K562 (cell line): ENCODE measurements at regions not wholly inside any gene's neighbourhood (a gene's known extent, or its start where the extent isn't known, plus 50 kb on each side); places are given as distances from the start of the nearest gene placed in this dataset.

Experiments used
- ATAC-seq: fragments of 200-7000 bp; cut with Tn5 transposase; 3 replicates; pipeline ENCODE4 v1.9.1; 2020; ENCODE audit warnings: moderate library complexity
- BruUV-seq: library from RNA; stranded (reverse); fragments of 400-500 nt; replicated peaks from 2 replicates; lab custom pipeline; 2021; lab: Mats Ljungman, UMichigan
- CTCF ChIA-PET: fragments of 300-600 bp; formaldehyde crosslinking; extraction: SDS; loops from one replicate; lab custom pipeline; 2021; ENCODE audit warnings: low intra/inter-chr PET ratio; lab: Yijun Ruan, JAX
- POLR2A ChIA-PET: fragments of 300-600, 350-650 bp; sonication (Branson Sonifier 250); formaldehyde crosslinking; extraction: SDS; loops from one replicate; lab custom pipeline; 2021; ENCODE audit warnings: antibody characterized with exemption, inconsistent platforms; lab: Yijun Ruan, JAX
- DNase-seq, 4 experiments: peaks; one replicate each; pipeline versions ENCODE4 v3.0.0 to v3.0.0-alpha.2; 2011 to 2018; ENCODE audit warnings: low spot score in 3 of 4, mixed read lengths in 3 of 4; ENCODE audit errors: extremely low read depth in 1 of 4
- FAIRE-seq: peaks from 2 replicates; lab custom pipeline; 2011; peaks lifted over from hg19 to GRCh38; lab: Jason Lieb, UNC
- H2AFZ ChIP-seq: 2 replicates; pipeline ENCODE4 v1.6.0; 2011; ENCODE audit warnings: low read depth, low read length, control low read depth, inconsistent platforms
- H3K27ac ChIP-seq: fragments of 200-600 bp; 3 replicates; pipeline ENCODE4 v1.8.0; 2011; ENCODE audit warnings: low read depth, mild to moderate bottlenecking, control low read depth, inconsistent platforms, low read length, moderate library complexity, mixed read lengths; ENCODE audit errors: extremely low read depth
- H3K27me3 ChIP-seq, 2 experiments: fragments of 300-600 bp in 1 of 2; 2 replicates in 1 of 2; 3 replicates in 1 of 2; pipeline versions ENCODE4 v1.6.0 to v1.8.0; 2011; ENCODE audit warnings: inconsistent platforms in 2 of 2, low read length in 2 of 2, mild to moderate bottlenecking in 1 of 2, mixed read lengths in 1 of 2, moderate library complexity in 1 of 2; ENCODE audit not compliant: control insufficient read depth in 2 of 2, insufficient read depth in 2 of 2
- H3K36me3 ChIP-seq: fragments of 300-600 bp; 3 replicates; pipeline ENCODE4 v1.8.0; 2011; ENCODE audit warnings: mild to moderate bottlenecking, low read length, inconsistent platforms; ENCODE audit not compliant: control insufficient read depth, insufficient read depth
- H3K4me1 ChIP-seq, 2 experiments: fragments of 200-600 bp in 1 of 2; replicated peaks in 1 of 2; 2 replicates in 1 of 2; 3 replicates in 1 of 2; pipeline versions ENCODE4 v1.5.1 to v1.8.0; 2011; ENCODE audit warnings: inconsistent platforms in 2 of 2, low read length in 2 of 2, mild to moderate bottlenecking in 1 of 2, mixed read lengths in 1 of 2, moderate library complexity in 1 of 2; ENCODE audit not compliant: control insufficient read depth in 2 of 2, insufficient read depth in 2 of 2
- H3K4me2 ChIP-seq: 2 replicates; pipeline ENCODE4 v1.6.1; 2011; ENCODE audit warnings: low read length, control low read depth, inconsistent platforms, mixed read lengths; ENCODE audit not compliant: insufficient read depth
- H3K4me3 ChIP-seq: fragments of 200-600 bp; sonication (generic), shearing (Covaris generic); 2 replicates; pipeline ENCODE4 v1.5.1; 2016; ENCODE audit warnings: control low read depth, inconsistent platforms
- H3K79me2 ChIP-seq: fragments of 200-600 bp; 3 replicates; pipeline ENCODE4 v1.8.0; 2011; ENCODE audit warnings: low read length, inconsistent platforms; ENCODE audit not compliant: control insufficient read depth, insufficient read depth
- H3K9ac ChIP-seq, 2 experiments: 2 replicates each; pipeline versions ENCODE4 v1.6.0 to v1.6.1; 2011; ENCODE audit warnings: low read depth in 2 of 2, low read length in 2 of 2, control low read depth in 1 of 2, inconsistent platforms in 1 of 2, mild to moderate bottlenecking in 1 of 2, mixed read lengths in 1 of 2; ENCODE audit not compliant: insufficient read depth in 1 of 2
- H3K9me1 ChIP-seq: one replicate; pipeline ENCODE4 v1.6.0; 2011; ENCODE audit warnings: inconsistent platforms, mild to moderate bottlenecking, low read length, moderate library complexity; ENCODE audit not compliant: control insufficient read depth, insufficient read depth
- H3K9me3 ChIP-seq: replicated peaks from 2 replicates; pipeline ENCODE4 v1.5.1; 2011; ENCODE audit warnings: low read depth, low read length, inconsistent platforms; ENCODE audit not compliant: control insufficient read depth, insufficient read depth
- H4K20me1 ChIP-seq: replicated peaks from 2 replicates; pipeline ENCODE4 v1.6.1; 2011; ENCODE audit warnings: low read length, inconsistent platforms, mixed read lengths; ENCODE audit not compliant: control insufficient read depth, insufficient read depth
- CBFB ChIP-seq: sonication (generic); formaldehyde crosslinking; IDR thresholded peaks from 2 replicates; pipeline ENCODE4 v1.4.0; 2020; ENCODE audit warnings: mild to moderate bottlenecking, missing genetic modification reagents
- CHD4 ChIP-seq: fragments of 200-600 bp; sonication (generic); IDR thresholded peaks from 3 replicates; pipeline ENCODE4 v1.6.1; 2012; ENCODE audit warnings: low read depth, mild to moderate bottlenecking, mixed read lengths, low read length, inconsistent platforms; ENCODE audit not compliant: insufficient read depth, insufficient replicate concordance, poor library complexity, severe bottlenecking
- EHMT2 ChIP-seq: fragments of 450-650 bp; IDR thresholded peaks from 2 replicates; pipeline ENCODE4 v1.6.1; 2018; ENCODE audit warnings: antibody characterized with exemption
- NBN ChIP-seq: fragments of 450-650 bp; IDR thresholded peaks from 2 replicates; pipeline ENCODE4 v1.6.1; 2016; ENCODE audit warnings: low read depth, mild to moderate bottlenecking
- SMARCA5 ChIP-seq: fragments of 450-650 bp; IDR thresholded peaks from 2 replicates; pipeline ENCODE4 v1.6.1; 2016
- U2AF1 ChIP-seq: fragments of 200-400 bp; formaldehyde crosslinking; optimal IDR thresholded peaks from 2 replicates; pipeline ENCODE3; 2017; ENCODE audit warnings: mild to moderate bottlenecking, low read depth, low read length, moderate library complexity
- ZNF140 ChIP-seq: fragments of 250-450 bp; sonication (Bioruptor Pico); IDR thresholded peaks from 2 replicates; pipeline ENCODE4 v1.8.0; 2021; ENCODE audit warnings: moderate library complexity, mild to moderate bottlenecking, inconsistent platforms
- WGBS: fragments of 100-300 bp; shearing (Covaris generic); methylation state at CpG from one replicate; pipeline ENCODE4 v1.1.6; 2016; ENCODE audit warnings: low coverage, mixed read lengths; ENCODE audit not compliant: insufficient coverage; ENCODE audit errors: missing lambda C conversion rate; 5-methylcytosine and 5-hydroxymethylcytosine counted together
- in situ Hi-C: fragments of 300-500 bp; cut with MboI; formaldehyde crosslinking; loops from 4 replicates; pipeline ENCODE4 v1.15.0; 2018; ENCODE audit warnings: inconsistent platforms, mixed read lengths
- intact Hi-C: fragments of 100-400 bp; cut with micrococcal nuclease; formaldehyde crosslinking; loops from 2 replicates; pipeline ENCODE4 v1.14.2; 2022
- TF ChIP-seq, protein P1 (sequence below): sonication (generic); formaldehyde crosslinking; IDR thresholded peaks from 2 replicates; pipeline ENCODE4 v1.8.1; 2022; ENCODE audit warnings: missing genetic modification reagents

DNA sequence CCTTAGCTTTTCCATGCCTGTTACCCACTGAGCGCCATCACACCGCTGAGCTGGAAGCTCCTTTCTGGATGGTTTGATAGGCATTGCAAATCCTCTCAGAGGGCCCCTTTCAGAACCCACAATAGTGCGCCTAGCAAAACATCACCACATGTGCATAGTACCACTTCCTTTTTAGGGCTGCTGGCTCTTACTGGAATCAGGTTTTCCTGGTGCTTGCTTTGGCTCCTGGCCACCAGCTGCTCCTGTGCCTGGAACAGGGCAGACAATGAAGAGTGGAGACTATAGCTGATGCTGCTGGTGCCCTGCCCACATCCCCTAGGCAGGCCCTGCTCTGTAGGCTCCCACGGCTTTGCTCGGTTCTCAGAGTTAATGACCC, 163.6 kb upstream of the SEMA6A start:
- DNase-seq (no peak), FAIRE-seq (no peak), ATAC-seq (no peak)
- Histone ChIP-seq H3K36me3 (no peaks in the 10 kb centered on the region), H3K9me1 (no peaks in the 10 kb centered on the region), H3K27ac (no peak overlapping the region), H3K9ac (no peak overlapping the region), H4K20me1 (no peaks in the 10 kb centered on the region), H3K9me3 (no peaks in the 10 kb centered on the region), H3K4me3 (no peak overlapping the region), H3K4me2 (no peak overlapping the region), H2AFZ (no peak overlapping the region), H3K27me3 (peaks cover 0 to 4% of the 10 kb centered on the region in 2 experiments; a peak in 1 of 5 replicates), H3K79me2 (no peaks in the 10 kb centered on the region), H3K4me1 (no peaks in the 10 kb centered on the region; a peak in 1 of 5 replicates)
- POLR2A ChIA-PET = interaction anchor here (0.6 to 0.7 kb wide), 2 partner anchors 32 to 115 kb away, joined by 3 read pairs; no protein-coding TSS in a partner anchor
- intact Hi-C loops (no loop called here), in situ Hi-C loops (no loop called here)
- CTCF ChIA-PET = no interaction called here
- 0% methylated on average over 5 of the region's 5 CpGs for WGBS
- TF ChIP-seq CBFB (CRISPR knock-in tag) (no peak), U2AF1 (no peak), EHMT2 (no peak), ZNF140 (CRISPR knock-in tag) (no peak), SMARCA5 (no peak), NBN (no peak), CHD4 (no peak)
- TF ChIP-seq, protein P1, sequence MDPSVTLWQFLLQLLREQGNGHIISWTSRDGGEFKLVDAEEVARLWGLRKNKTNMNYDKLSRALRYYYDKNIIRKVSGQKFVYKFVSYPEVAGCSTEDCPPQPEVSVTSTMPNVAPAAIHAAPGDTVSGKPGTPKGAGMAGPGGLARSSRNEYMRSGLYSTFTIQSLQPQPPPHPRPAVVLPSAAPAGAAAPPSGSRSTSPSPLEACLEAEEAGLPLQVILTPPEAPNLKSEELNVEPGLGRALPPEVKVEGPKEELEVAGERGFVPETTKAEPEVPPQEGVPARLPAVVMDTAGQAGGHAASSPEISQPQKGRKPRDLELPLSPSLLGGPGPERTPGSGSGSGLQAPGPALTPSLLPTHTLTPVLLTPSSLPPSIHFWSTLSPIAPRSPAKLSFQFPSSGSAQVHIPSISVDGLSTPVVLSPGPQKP (CRISPR knock-in tag) = no peak
- no TSS peak for BruUV-seq
